Hypothalamus (tissue), 51 donors: ENCODE measurements at regions not wholly inside any gene's neighbourhood (a gene's known extent, or its start where the extent isn't known, plus 50 kb on each side); places are given as distances from the start of the nearest gene placed in this dataset.

Experiments used
- DNase-seq, 51 donors: peaks; one replicate each; lab custom pipeline; 2025; lab: John Stamatoyannopoulos, UW

DNA sequence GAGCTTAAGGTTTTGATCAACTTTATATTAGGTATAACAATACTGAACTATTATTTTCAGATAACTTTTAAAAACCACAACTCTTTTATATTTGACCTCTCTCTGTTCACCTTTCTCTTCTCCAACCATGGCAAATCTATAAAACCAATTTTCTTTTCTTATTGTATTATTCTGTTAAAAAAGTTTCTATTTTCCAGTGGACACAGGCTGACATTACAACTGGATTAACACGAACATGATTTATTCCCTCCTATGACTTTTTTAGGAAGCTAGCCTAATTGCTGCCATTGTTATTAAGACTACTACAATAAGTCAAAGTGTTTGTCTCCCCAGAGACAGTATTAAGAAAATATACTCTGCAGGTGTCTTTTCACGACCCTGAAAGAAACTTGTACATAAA is 2291.1 kb upstream of the PCDH20 start:
- no peak for DNase-seq

DNA sequence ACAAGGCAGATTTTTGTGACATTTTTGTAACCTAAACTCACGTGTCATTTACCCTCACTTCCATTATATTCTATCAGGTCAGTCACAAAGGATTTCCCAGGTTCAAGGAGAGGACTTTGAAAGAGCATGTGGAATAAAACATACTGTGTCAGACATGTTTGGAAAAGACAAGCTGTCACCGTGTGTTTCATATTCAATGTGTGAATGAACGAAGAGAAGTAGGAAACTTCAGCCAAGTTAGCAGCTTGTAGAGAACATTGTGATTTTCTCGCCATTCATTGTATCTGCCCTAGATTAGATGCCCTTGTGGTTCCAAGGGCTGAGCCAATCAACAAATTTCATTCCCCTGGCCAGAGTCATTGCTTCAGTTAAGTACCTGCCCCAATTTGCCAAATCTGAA is 2288.9 kb upstream of the PCDH20 start:
- DNase-seq = no peak

DNA sequence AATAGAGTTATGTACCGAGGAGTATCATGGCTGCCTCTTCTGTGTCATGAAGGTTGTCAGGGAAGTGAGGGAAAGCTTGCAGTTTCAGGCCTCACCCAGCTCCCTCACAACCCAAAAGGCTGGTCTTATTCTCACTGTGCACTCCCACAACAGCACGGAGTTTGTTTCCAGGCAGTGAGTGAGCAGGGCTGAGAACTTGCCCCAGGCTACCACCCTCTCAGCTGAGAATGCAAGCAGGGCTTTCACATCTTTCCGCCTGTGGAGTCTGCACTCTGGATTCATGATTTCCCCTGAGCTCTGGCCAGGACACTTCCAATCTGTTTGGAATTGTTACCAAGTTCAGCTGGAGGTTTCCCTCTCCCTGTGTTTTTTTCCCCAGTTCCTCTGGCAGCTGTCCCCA is 2284.7 kb upstream of the PCDH20 start:
- no peak for DNase-seq

DNA sequence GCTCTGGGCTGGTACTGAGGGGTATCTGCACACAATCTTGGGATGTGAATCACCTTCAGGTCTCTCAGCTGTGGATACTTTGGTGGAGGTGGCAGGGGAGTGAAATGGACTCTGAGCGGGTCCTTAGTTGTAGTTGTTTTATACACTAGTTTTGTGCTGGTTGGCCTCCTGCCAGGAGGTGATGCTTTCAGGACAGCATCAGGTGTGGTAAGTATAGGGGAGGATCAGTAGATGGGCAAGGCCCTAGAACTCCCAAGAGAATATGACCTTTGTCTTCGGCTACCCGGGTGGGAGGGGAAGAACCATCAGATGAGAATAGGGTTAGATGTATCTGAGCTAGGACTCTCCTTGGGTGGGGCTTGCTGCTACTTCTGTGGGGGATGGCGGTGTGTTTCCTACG is 2284.3 kb upstream of the PCDH20 start:
- DNase-seq = no peak

DNA sequence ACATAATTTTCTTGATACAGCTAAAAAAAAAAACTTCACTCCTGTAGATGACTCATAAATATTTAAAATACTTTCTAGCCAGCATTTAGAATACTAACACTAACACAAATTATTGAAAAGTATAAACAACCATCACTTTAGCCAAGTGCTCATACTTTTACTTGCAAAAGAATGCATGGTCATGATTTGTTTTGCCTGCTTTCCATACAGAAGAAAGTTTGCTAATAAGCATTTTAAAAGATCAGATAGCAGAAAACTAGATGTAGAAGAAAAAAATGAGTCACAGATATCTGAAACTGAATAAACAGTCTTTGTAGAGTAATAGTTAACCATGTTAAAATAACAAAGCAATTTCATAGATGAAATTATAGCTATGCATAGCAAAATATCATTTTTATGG is 2280.4 kb upstream of the PCDH20 start:
- no peak for DNase-seq

DNA sequence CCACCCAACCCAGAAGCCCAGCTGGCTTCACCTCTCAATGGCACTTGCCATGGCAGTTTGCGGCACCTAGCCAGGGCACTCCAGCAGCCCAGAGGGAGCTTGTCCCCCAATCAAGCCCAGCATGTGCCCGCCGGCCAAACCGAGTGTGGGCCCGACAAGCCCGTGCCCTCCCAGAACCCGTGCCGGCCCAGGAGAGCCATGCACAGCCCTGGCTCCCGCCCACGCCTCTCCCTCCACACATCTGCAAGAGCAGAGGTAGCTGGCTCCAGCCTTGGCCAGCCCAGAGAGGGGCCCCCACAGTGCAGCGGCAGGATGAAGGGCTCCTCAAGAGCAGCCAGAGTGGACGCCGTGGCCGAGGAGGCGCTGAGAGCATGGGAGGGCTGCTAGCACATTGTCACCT is 2278.0 kb upstream of the PCDH20 start:
- DNase-seq = no peak

DNA sequence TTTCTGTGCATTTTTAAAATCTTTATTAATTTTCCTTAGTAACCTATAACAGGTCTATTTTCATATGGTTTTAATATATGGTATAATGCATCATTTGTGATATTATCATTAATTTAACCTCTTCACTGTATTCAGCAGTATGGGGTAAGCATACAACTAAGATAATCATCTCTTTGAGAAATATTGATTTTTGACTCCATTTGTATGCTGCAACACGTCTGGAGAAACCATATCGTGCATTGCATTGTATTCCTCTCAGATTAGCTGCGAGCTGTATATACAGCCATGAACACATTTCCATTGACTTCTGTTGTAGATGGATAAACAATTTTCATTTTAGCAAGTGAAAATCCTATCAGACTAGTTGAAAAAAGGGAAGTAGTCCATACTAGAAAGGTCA is 2275.8 kb upstream of the PCDH20 start:
- no peak for DNase-seq

DNA sequence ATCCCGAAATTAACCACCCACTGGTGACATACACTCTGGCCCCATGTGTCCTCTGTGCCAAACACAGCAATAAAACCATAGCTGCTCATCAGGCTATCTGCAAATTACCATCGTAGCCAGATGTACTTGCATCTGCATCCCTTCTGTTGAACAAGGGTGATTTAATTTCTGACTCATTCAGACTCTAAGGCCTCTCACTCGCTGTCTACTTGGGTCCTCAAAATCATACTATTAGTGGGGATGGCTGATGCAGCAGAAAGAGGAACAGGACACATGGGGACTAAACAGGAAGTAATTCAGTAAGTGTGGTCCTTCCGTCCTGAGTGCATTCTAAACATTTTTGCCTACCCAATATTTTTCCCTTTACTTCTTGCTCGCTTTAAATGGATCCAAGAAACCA is 2275.0 kb upstream of the PCDH20 start:
- no peak for DNase-seq

DNA sequence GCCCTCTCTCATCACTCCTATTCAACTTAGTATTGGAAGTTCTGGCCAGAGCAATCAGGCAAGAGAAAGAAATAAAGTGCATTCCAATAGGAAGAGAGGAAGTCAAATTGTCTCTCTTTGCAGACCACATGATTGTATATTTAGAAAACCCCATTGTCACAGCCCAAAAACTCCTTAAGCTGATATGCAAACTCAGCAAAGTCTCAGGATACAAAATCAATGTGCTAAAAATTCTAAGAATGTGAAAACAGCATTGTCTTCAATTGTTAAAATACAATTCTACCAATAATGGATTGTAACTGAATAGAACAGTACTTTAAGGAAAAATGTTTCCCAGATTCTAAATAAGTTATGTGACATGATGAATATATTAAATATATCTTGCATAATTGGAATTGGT is 2269.2 kb upstream of the PCDH20 start:
- no peak for DNase-seq

DNA sequence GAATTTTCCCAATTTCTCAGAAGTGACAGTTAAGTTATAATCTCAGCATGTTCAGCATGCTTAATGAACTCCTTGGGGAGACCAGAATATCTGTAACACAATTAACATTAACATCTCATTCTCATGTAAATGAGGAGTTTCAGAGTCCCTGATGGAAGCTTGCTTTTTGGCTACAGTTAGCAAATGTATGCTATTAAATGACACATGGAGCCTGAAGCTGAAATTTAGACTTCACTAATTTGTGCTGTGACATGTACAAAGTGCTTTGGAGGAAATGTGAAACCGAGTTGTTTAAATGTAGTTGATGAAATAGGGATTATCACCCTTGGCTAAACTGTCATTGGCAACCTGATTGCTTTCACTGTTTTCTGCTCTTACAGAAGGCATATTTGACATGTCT is 2265.1 kb upstream of the PCDH20 start:
- DNase-seq = no peak

DNA sequence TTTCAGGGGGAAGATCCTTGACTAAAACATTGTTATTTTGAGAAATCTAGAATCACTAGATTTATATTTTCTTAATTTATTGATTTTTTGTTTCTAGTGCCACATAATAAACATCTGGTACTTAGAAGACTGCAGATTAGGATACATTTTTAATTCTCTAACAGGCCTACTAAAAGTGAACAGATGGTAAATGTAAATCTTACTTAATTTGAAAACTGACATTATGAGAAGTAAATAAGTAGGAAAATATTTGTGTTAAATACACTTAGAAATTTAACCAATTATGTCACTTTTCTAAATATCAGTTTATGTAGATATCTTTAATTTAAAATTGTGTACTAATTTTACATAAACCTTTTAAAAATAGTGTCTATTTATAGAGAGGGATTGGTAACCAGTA is 2255.6 kb upstream of the PCDH20 start:
- no peak for DNase-seq

DNA sequence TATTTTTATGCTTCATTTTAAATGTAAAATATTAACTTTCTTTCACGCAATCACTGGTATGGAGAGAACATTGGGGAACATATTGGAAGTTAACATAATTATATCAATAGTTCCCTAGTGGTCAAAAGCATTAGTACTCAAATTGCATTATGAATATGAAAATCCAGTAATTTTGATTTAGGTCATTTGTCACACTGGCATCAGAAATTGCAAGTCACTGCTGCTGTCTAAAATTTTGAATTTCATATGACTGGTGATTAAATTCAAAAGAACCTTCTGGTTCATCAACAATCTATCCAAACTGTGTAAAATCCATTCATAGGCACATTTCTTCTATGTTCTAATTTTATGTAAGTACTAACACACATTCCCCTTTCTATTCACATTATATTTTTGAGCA is 2235.7 kb upstream of the PCDH20 start:
- no peak for DNase-seq

DNA sequence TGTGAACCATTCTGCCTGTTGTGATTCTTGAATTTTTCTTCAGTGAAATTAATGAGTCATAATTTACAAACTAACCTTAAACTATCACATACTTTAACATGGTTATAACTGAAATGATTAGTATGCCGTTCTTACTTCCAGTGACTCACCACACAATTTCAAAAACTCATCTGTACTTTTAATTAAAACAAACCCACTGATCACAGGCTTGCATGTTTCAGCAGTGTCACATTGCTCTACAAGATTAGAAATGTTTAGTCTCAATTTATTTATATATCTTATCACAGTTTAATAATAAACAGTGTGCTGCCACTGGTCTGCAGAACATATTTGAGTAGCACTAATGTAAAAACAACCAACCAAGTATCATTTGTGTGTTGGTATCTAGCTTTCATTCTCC is 2227.9 kb upstream of the PCDH20 start:
- DNase-seq = no peak

DNA sequence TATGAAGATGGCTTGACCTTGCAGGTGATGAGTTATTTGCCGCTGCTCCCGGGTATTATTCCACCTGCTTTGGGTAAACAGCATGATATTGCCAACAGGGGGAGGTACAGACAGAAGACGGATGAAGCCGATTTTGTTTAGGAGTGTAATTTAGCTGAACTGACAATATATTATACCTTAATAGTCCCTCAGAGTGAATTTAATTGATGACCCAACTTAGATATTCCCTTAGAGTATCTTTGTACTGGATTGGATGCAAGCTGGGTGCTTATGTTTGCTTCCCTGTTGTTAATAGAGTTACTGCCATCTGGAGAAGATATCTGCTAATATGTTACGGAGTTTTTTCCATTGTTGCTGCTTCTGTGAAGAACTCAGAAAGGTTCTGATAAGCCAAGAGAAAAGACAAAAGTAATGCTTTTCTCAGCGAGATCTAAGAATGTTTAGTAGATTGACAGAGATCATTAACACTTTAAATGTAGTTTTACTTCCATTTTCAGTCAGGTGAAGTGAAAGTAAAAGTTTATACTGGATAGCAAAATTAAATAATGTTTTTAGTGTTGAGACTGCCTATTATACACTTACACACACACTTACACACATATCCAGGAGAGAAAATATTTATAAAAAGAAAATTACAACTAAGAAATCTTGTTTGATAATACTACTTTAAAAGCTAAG is 2220.8 kb upstream of the PCDH20 start:
- DNase-seq = no peak

DNA sequence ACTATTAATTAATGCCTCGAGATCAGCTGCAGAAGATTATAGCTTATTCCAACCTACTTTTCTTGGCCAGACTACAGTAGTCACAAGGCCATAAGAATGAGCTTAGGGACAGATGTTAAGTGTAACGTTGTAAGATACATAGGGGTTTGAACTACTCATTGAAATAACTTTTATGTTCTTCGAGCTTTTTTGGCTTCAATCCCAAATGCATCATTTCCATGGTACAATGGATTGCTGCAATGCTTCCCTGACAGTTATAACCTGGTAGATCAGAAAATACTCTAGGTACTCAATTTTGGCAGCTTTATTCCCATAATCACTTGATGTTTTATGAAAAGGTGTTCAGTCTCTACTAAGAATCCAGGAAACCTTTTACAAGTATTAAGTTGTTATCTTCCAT is 2216.7 kb upstream of the PCDH20 start:
- no peak for DNase-seq

DNA sequence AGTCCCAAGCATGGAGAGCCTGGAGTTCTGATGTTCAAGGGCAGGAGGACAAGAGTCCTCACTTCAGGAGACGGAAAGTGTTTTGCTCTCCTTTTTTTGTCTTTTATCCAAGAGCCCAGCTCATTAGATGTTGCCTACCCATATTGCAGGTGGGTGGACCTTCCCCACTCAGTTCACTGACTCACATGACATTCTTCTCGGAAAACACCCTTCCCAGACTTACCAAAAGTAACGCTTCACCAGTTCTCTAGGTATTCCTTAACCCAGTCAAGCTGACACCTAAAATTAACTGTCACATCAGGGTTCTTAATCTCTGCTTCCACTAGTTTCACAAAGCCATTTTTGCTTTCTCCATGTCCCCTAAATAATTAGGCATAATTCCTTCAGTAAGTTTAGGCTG is 2215.4 kb upstream of the PCDH20 start:
- DNase-seq = no peak

DNA sequence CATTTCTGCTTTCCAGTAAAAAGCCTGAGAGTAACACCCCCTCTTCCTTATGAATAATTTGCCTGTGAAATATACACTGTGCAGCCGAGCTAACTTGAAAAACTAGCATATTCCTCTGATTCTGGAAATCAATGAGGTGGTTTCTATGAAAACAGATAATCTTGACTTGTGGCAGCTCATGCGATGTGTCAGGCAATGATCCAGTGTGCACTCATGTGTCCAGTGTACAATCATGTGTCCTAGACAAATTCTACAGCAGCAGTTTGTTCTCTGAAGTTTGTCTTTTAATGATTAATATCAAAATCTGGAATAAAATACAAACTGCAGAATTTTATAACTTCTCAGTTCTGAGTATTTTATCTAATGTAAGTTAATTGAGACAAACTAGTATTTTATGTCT is 2213.9 kb upstream of the PCDH20 start:
- no peak for DNase-seq

DNA sequence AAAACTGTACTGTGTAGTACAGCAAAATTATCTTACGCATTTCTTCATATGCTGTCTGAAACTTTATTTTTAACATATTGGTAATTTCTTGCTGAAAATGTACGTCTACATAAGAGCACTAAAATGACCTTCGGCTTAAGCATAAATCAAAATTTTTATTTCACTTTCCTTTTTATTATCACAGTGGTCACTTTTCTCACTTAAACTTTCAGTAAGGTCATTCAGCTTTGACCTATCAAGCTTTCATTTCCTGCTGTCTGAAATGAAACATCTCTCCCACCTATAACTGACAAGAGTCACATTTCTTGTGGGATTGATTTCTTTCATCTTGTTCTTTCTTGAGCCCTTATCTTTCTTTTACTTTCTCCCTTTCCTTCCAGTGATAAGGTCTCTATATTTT is 2212.7 kb upstream of the PCDH20 start:
- DNase-seq = no peak

DNA sequence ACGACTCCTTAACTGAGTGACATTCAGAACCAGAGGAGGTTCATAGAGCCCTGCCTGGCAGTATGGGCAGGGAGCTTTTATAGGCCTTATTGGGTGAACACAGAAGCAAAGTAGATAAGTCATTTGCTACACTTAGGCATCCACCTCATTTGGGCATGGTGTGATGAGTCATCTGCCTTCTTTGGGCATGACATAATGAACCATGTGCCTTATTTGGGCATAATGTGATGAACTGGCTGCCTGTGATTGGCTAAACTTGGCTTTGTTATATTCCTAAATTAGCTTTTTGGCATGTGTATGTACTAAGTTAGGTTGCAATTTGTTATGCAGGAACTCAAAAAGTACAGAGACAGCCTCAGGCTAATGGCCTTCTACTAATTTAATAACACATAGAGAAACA is 2210.2 kb upstream of the PCDH20 start:
- no peak for DNase-seq

DNA sequence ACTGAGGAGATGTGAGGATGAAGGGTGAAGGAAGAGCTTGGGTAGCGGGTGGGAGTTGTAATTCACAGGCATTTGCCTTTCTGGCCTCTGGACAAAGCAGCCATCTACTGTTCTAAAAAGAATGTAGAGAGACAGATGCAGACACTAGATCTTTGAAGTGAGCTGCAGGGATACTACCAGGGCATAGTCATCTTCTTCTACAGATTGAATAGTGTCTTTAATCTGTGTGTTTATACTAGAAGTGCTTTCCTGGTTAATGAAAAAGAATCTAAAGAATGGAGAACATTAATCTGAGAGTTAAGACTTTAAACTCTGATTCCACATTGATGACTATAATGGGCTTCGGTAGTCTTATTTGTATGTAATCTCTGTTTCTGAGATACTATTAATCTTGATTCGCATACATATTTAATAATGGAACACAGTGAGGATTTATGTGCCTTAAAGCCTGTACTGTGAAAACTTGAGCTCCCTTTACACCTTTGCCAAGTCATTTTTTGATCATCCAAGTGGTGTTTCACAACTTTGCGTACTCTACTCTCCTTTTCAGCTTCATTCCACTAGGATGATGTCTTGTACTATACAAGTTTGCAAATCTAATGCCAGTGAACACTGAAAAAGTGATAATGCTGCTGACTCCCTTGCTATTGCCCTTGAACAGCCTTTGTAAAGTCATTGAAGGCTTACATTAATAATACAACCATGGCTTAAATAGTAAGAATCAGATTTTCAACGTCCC is 2199.4 kb upstream of the PCDH20 start:
- no peak for DNase-seq

DNA sequence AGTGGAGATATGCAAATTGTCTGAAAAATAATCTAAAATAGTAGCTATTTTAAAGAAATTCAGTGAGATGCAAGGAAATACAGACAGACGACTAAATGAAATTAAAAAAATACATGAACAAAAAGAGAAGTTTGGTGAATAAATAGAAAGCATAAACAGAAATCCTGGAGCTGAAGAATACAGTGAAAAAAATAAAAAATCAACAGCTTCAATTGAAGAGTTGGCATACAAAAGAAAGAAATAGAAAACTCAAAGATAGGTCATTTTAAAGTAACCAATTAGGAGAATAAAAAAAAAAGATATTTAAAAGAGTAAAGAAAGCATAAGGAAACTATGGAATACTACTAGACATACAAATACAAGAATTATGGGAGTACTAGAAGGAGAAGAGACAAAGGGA is 2191.5 kb upstream of the PCDH20 start:
- DNase-seq = no peak

DNA sequence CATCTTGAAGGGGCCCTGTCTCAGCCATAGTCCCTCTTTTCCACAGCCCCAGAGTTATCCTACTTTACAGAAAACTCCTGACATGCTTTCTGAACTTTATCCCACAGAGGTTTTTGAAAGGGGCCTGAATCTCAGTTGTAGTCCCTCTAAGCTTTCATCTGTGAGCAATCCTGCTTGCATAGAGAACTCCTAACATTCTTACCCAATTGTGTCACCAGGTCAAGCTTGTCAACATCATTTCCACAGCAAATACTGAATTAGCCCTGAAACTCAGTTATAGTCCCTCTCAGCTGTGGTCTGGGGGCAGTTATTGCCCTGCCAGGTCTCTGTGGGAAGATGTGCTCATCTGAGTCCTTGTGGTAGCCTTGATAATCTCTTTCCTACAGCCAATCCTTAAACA is 2190.3 kb upstream of the PCDH20 start:
- DNase-seq = no peak

DNA sequence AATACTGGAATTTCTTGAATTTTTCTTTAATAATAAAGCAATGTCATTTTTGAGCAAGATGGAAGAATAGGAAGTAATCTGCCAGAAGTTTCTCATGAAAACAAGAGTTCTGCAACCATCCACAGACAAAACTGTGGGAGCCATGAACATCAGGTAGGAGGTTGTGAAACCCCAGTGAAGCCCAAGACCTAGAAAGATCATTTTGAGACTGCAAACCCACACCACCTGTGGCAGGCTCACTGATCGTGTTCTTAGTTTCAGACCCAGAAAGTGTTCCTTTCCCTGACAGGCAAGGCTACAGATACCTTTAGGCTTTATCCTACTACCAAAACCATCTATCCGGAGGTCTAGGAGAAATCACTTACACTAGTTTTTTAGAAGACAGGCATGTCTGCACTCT is 2189.8 kb upstream of the PCDH20 start:
- no peak for DNase-seq
